ENCODE measurements at regions not wholly inside any gene's neighbourhood (a gene's known extent, or its start where the extent isn't known, plus 50 kb on each side); places are given as distances from the start of the nearest gene placed in this dataset.

- Histone ChIP-seq H3K79me2 (ENCODE audit: insufficient read depth, low read length) (no peaks in the 10 kb centered on the region), H3K4me3 (replicated peaks in 1 of 2; ENCODE audit: low read depth in 1 of 2, low read length in 2 of 2) (no peak overlapping the region), H4K20me1 (ENCODE audit: insufficient read depth) (no peaks in the 10 kb centered on the region), H3K27me3 (ENCODE audit: insufficient read depth, low read length) (no peaks in the 10 kb centered on the region), H3K9ac (ENCODE audit: low read length) (no peak overlapping the region), H3K27ac (ENCODE audit: low read depth, low read length) (no peak overlapping the region), H2AFZ (ENCODE audit: low read depth, low read length, poor library complexity, severe bottlenecking) (no peak overlapping the region), H3K36me3 (ENCODE audit: control insufficient read depth in 1 of 2, insufficient read depth in 2 of 2, low read length in 2 of 2) (no peaks in the 10 kb centered on the region), H3K9me2 (ENCODE audit: insufficient read depth) (no peaks in the 10 kb centered on the region), H3K9me3 (ENCODE audit: control insufficient read depth in 1 of 2, insufficient read depth in 1 of 2, low read depth in 1 of 2, low read length in 2 of 2) (no peaks in the 10 kb centered on the region), H3K4me2 (ENCODE audit: low read length) (no peak overlapping the region), H3K4me1 (ENCODE audit: control insufficient read depth in 1 of 2, insufficient read depth in 2 of 2, low read length in 2 of 2) (peaks cover 29 to 34% of the 10 kb centered on the region in 2 experiments)
- intact Hi-C loops (cut with micrococcal nuclease), result no loop called here
- DNase-seq (ENCODE audit: low read depth, low spot score) (no peak), ATAC-seq (no peak)
- POLR2A ChIA-PET, result no interaction called here
- TF ChIP-seq POLR2A (IDR thresholded peaks at IDR 0.05; ENCODE audit: borderline replicate concordance, extremely low read depth, insufficient read depth, insufficient read length) (no peak), EZH2 (IDR thresholded peaks at IDR 0.05) (no peak), JUND (IDR thresholded peaks at IDR 0.05) (no peak), SIN3A (IDR thresholded peaks at IDR 0.05; ENCODE audit: low read depth) (no peak), YY1 (IDR thresholded peaks at IDR 0.05; ENCODE audit: extremely low read depth, insufficient replicate concordance, low read depth, low read length) (no peak), RAD21 (IDR thresholded peaks at IDR 0.05; ENCODE audit: low read depth) (no peak), ATF3 (IDR thresholded peaks at IDR 0.05) (no peak), SRF (IDR thresholded peaks at IDR 0.05; ENCODE audit: low read depth) (no peak), ZNF274 (IDR thresholded peaks at IDR 0.05; ENCODE audit: low read depth, low read length) (no peak), POLR2AphosphoS5 (IDR thresholded peaks at IDR 0.05; ENCODE audit: low read depth, low read length) (no peak), SP1 (IDR thresholded peaks at IDR 0.05; ENCODE audit: low read depth) (no peak), FOSL1 (IDR thresholded peaks at IDR 0.05; ENCODE audit: low read depth) (no peak), CTCF (IDR thresholded peaks at IDR 0.05 in 2 of 3, conservative IDR thresholded peaks at IDR 0.05 in 1 of 3; ENCODE audit: borderline replicate concordance in 1 of 3, insufficient read depth in 1 of 3, low read depth in 2 of 3, low read length in 2 of 3) (no peak), ZBTB33 (IDR thresholded peaks at IDR 0.05; ENCODE audit: extremely low read depth, insufficient replicate concordance, low read length) (no peak), TCF7L2 (IDR thresholded peaks at IDR 0.05; ENCODE audit: borderline replicate concordance, extremely low read depth, insufficient read depth, insufficient read length) (no peak), EZH2phosphoT487 (IDR thresholded peaks at IDR 0.05; ENCODE audit: borderline replicate concordance) (no peak), EGR1 (IDR thresholded peaks at IDR 0.05; ENCODE audit: low read depth) (no peak), MAX (IDR thresholded peaks at IDR 0.05) (no peak)
- RAD21 ChIA-PET (ENCODE audit: low non-redundant PET in 1 of 2, low total read pairs in 2 of 2, uncharacterized antibody in 2 of 2, unreplicated experiment in 2 of 2), result no interaction called here
- CTCF ChIA-PET, result no interaction called here
- BruUV-seq (replicated peaks), result no TSS peak
Observed at GRCh38 chr6:37106051-37106363, 63.9 kb upstream of the PIM1 start.
